ENCODE measurements at regions not wholly inside any gene's neighbourhood (a gene's known extent, or its start where the extent isn't known, plus 50 kb on each side); places are given as distances from the start of the nearest gene placed in this dataset.
"Not testable (repeated sequence)": the region's sequence is repeated elsewhere in the genome, so short reads cannot be mapped to it uniquely, and the experiment has no call there.

DNA sequence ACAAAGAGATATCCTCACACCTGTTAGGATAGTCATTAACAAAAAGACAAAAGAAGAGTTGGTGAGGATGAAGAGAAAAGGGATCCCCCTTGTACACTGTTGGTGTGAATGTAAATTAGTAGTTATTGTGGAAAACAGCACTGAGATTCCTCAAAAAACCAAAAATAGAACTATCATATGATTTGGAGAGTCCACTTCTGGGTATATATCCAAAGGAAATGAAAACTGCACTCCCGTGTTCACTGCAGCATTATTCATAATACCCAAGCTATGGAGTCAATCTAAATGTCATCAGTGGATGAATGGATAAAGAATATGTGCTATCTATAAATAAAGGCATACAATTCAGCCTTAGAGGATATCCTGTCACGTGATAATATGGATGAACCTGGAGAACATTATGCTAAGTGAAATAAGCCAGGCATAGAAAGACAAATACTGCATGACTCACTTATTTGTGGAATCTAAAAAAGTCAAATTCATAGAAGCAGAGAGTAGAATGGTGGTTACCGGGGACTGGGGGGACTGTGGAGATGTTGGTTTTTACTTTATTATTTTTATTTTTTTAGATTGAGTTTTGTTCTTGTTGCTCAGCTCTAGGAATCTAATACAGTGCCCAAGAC, 114.6 kb upstream of the PABPC3 start:
- intact Hi-C loops (cut with micrococcal nuclease); H3K9me3 Mint-ChIP-seq; H3K27ac Mint-ChIP-seq; H3K4me3 Mint-ChIP-seq; H3K4me1 Mint-ChIP-seq (ENCODE audit: low read depth); H3K36me3 Mint-ChIP-seq (ENCODE audit: low read depth); DNase-seq (ENCODE audit: low spot score): not testable (repeated sequence)
- peaks cover 21% of the 10 kb centered on the region for H3K27me3 Mint-ChIP-seq (ENCODE audit: insufficient read depth)

GRCh38 chr13:24982333-24982999, 113.5 kb upstream of the PABPC3 start:
- no peak overlapping the region for H3K4me3 Mint-ChIP-seq
- DNase-seq (ENCODE audit: low spot score), result no peak
- no peaks in the 10 kb centered on the region for H3K9me3 Mint-ChIP-seq
- no peaks in the 10 kb centered on the region for H3K36me3 Mint-ChIP-seq (ENCODE audit: low read depth)
- intact Hi-C loops (cut with micrococcal nuclease), result no loop called here
- H3K27ac Mint-ChIP-seq, result no peak overlapping the region
- H3K27me3 Mint-ChIP-seq (ENCODE audit: insufficient read depth), result peaks cover 21% of the 10 kb centered on the region
- no peaks in the 10 kb centered on the region for H3K4me1 Mint-ChIP-seq (ENCODE audit: low read depth)

- no peaks in the 10 kb centered on the region for H3K4me1 Mint-ChIP-seq (ENCODE audit: low read depth)
- no peak overlapping the region for H3K4me3 Mint-ChIP-seq
- H3K27me3 Mint-ChIP-seq (ENCODE audit: insufficient read depth), result peaks cover 21% of the 10 kb centered on the region
- no peak overlapping the region for H3K27ac Mint-ChIP-seq
- no peaks in the 10 kb centered on the region for H3K36me3 Mint-ChIP-seq (ENCODE audit: low read depth)
- H3K9me3 Mint-ChIP-seq, result no peaks in the 10 kb centered on the region
- intact Hi-C loops (cut with micrococcal nuclease), result no loop called here
- no peak for DNase-seq (ENCODE audit: low spot score)
These were observed 112.8 kb upstream of the PABPC3 start for GRCh38 chr13:24983094-24983493.

DNA sequence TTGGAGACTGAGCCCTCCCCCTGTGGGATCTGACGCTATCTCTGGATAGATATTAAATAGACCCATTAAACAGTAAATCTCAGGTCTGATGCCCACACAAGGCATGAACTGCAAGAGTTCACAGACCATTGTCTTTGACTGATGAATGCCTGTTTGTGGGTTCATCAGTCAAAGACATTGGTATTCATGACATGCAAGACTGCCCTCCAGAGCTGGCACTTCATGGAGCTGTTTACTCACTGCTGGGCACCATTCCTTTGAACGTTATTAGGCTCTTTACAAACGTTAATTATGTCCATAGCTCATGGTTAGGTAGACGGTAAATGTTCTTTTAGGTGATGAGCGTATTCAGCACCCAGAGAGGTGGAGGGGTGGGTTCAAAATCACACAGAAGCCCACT, 111.8 kb upstream of the PABPC3 start:
- intact Hi-C loops (cut with micrococcal nuclease), result no loop called here
- Mint-ChIP-seq H3K27me3 (ENCODE audit: insufficient read depth) (peaks cover 28% of the 10 kb centered on the region), H3K36me3 (ENCODE audit: low read depth) (no peaks in the 10 kb centered on the region), H3K27ac (no peak overlapping the region), H3K9me3 (no peaks in the 10 kb centered on the region), H3K4me1 (ENCODE audit: low read depth) (no peaks in the 10 kb centered on the region), H3K4me3 (no peak overlapping the region)
- DNase-seq (ENCODE audit: low spot score), result no peak

DNA sequence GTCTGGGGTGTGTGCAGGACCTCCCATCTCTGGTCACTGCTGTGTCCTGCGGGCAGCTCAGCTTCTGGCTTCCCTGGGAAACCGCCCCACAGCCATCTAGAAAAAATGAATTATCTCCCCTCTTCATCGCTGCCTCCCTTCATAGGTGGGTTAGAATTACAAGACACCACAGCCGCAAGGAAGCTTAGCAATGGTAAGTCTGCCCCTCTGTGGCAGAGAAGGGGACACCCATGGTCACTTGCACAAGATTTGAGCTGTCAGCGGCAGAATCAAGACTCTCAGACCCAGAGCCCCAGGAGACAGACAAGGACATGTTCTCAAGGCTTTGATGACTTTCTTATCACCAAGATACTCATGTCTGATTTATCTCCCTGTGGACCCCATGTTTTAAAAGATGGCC, 110.8 kb upstream of the PABPC3 start:
- no peak overlapping the region for H3K27ac Mint-ChIP-seq
- DNase-seq (ENCODE audit: low spot score), result no peak
- peaks cover 27% of the 10 kb centered on the region for H3K27me3 Mint-ChIP-seq (ENCODE audit: insufficient read depth)
- H3K9me3 Mint-ChIP-seq, result no peaks in the 10 kb centered on the region
- H3K36me3 Mint-ChIP-seq (ENCODE audit: low read depth), result no peaks in the 10 kb centered on the region
- intact Hi-C loops (cut with micrococcal nuclease), result no loop called here
- H3K4me1 Mint-ChIP-seq (ENCODE audit: low read depth), result no peaks in the 10 kb centered on the region
- H3K4me3 Mint-ChIP-seq, result no peak overlapping the region

GRCh38 chr13:24985896-24986295, 110.0 kb upstream of the PABPC3 start:
- Mint-ChIP-seq H3K4me3 (no peak overlapping the region), H3K9me3 (no peaks in the 10 kb centered on the region), H3K4me1 (ENCODE audit: low read depth) (no peaks in the 10 kb centered on the region), H3K27me3 (ENCODE audit: insufficient read depth) (peaks cover 27% of the 10 kb centered on the region), H3K27ac (no peak overlapping the region), H3K36me3 (ENCODE audit: low read depth) (no peaks in the 10 kb centered on the region)
- DNase-seq (ENCODE audit: low spot score), result no peak
- intact Hi-C loops (cut with micrococcal nuclease), result no loop called here

- DNase-seq (ENCODE audit: low spot score), result no peak
- Mint-ChIP-seq H3K9me3 (no peaks in the 10 kb centered on the region), H3K4me1 (ENCODE audit: low read depth) (no peaks in the 10 kb centered on the region), H3K27ac (no peak overlapping the region), H3K27me3 (ENCODE audit: insufficient read depth) (peaks cover 35% of the 10 kb centered on the region), H3K4me3 (no peak overlapping the region), H3K36me3 (ENCODE audit: low read depth) (no peaks in the 10 kb centered on the region)
- intact Hi-C loops (cut with micrococcal nuclease), result no loop called here
These were observed 109.1 kb upstream of the PABPC3 start for GRCh38 chr13:24986826-24987225.

DNA sequence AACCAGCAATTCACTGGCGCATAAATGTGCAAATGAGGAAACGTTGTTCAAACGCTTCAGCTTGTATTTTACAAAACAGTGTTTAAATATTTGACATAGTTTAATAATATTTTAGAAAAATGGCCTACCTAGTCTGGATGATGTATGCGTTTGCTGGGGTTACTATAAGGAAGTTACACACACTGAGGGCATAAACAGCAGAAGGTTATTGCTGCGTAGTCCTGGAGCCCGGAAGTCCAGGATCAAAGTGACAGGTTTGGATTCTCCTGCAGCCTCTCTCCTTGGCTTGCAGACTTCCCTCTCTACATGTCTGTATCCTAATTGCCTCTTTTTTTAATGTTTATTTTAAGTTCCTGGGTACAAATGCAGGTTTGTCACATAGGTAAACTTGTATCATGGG, 106.0 kb upstream of the PABPC3 start:
- DNase-seq (ENCODE audit: low spot score); H3K36me3 Mint-ChIP-seq (ENCODE audit: low read depth); H3K9me3 Mint-ChIP-seq; intact Hi-C loops (cut with micrococcal nuclease); H3K27ac Mint-ChIP-seq; H3K4me3 Mint-ChIP-seq; H3K4me1 Mint-ChIP-seq (ENCODE audit: low read depth): not testable (repeated sequence)
- peaks cover 36% of the 10 kb centered on the region for H3K27me3 Mint-ChIP-seq (ENCODE audit: insufficient read depth)

- peaks cover 31% of the 10 kb centered on the region for H3K27me3 Mint-ChIP-seq (ENCODE audit: insufficient read depth)
- H3K4me1 Mint-ChIP-seq (ENCODE audit: low read depth); H3K9me3 Mint-ChIP-seq; H3K4me3 Mint-ChIP-seq; intact Hi-C loops (cut with micrococcal nuclease); DNase-seq (ENCODE audit: low spot score); H3K36me3 Mint-ChIP-seq (ENCODE audit: low read depth); H3K27ac Mint-ChIP-seq: not testable (repeated sequence)
These were observed 103.0 kb upstream of the PABPC3 start for GRCh38 chr13:24992946-24993345.

DNA sequence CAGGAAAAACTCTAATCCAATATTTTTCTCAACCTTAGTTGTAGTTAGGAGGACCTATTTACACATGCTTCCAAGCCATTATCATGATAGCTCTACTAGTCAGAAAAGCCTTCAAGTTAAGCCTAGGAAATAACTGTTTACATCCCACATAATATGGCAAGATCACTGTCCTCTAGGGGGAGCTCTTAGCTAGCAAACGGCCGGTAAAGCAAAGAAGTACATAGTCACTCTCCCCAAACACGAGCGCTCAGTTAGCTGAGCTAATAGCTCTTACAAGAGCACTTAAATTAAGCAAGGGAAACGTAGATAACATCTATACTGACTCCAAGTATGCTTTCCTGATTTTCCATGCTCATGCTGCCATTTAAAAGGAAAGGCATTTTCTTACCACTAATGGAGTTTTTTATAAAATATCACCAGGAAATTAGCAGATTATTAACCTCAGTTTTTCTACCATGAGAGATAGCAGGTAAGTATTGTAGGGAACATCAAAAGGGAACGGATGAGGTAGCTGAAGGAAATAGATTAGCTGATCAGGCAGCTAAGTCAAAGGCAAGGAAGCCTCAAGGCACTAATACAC, 100.6 kb upstream of the PABPC3 start:
- peak; percentile 42 for DNase-seq (ENCODE audit: low spot score)
- Mint-ChIP-seq H3K27ac (no peak overlapping the region), H3K4me3 (no peak overlapping the region), H3K36me3 (ENCODE audit: low read depth) (no peaks in the 10 kb centered on the region), H3K9me3 (no peaks in the 10 kb centered on the region), H3K4me1 (ENCODE audit: low read depth) (peaks cover 4% of the 10 kb centered on the region), H3K27me3 (ENCODE audit: insufficient read depth) (peaks cover 20% of the 10 kb centered on the region)
- intact Hi-C loops (cut with micrococcal nuclease), result loop anchor here (1.0 kb wide), 3 partner anchors 42 to 380 kb away; no protein-coding TSS in a partner anchor

GRCh38 chr13:24997367-24997967, 98.5 kb upstream of the PABPC3 start:
- Mint-ChIP-seq H3K36me3 (ENCODE audit: low read depth) (no peaks in the 10 kb centered on the region), H3K4me1 (ENCODE audit: low read depth) (peaks cover 4% of the 10 kb centered on the region), H3K27ac (no peak overlapping the region), H3K4me3 (no peak overlapping the region), H3K9me3 (no peaks in the 10 kb centered on the region), H3K27me3 (ENCODE audit: insufficient read depth) (peaks cover 25% of the 10 kb centered on the region)
- no peak for DNase-seq (ENCODE audit: low spot score)
- intact Hi-C loops (cut with micrococcal nuclease), result no loop called here

GRCh38 chr13:24998433-24998832, 97.5 kb upstream of the PABPC3 start:
- H3K4me1 Mint-ChIP-seq (ENCODE audit: low read depth), result peaks cover 4% of the 10 kb centered on the region
- intact Hi-C loops (cut with micrococcal nuclease), result no loop called here
- H3K36me3 Mint-ChIP-seq (ENCODE audit: low read depth), result no peaks in the 10 kb centered on the region
- H3K27ac Mint-ChIP-seq, result no peak overlapping the region
- no peak for DNase-seq (ENCODE audit: low spot score)
- H3K27me3 Mint-ChIP-seq (ENCODE audit: insufficient read depth), result peaks cover 33% of the 10 kb centered on the region
- H3K9me3 Mint-ChIP-seq, result no peaks in the 10 kb centered on the region
- H3K4me3 Mint-ChIP-seq, result no peak overlapping the region

DNA sequence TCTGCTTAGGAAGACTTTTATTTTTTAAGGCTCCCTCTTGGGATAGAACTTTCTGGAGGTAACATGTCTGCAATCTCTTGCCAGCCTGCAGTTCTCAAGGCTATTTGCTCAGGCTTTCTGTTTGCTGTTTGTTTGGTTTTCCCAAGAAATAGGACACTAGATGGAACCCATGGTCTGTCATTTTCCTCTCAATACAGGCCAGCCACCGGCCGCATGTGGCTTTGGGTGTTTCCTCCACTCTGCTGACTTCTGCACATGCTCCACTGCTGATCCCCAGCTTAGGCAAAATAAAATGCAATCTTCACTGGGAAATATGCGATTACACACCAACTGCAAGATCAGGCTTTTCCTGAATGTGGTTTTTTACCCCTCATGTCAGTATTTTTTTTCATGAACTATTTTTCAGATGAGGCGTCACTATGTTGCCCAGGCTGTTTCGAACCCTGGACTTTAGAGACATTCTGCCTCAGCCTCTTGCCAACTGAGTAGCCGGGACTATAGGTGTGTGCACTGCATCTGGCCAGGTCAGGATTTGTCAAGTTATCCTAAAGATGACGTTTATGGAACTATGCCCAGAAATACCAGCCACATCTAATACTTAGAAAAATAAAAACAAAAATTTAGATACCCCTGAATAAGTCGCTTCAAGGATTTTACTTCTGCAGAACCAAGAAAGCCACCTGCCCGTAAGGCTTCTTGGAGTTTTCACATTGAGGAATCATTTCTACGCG, 94.3 kb upstream of the PABPC3 start:
- no peak overlapping the region for H3K4me3 Mint-ChIP-seq
- no peak for DNase-seq (ENCODE audit: low spot score)
- no peak overlapping the region for H3K27ac Mint-ChIP-seq
- intact Hi-C loops (cut with micrococcal nuclease), result no loop called here
- peaks cover 44% of the 10 kb centered on the region for H3K27me3 Mint-ChIP-seq (ENCODE audit: insufficient read depth)
- no peaks in the 10 kb centered on the region for H3K9me3 Mint-ChIP-seq
- no peaks in the 10 kb centered on the region for H3K36me3 Mint-ChIP-seq (ENCODE audit: low read depth)
- H3K4me1 Mint-ChIP-seq (ENCODE audit: low read depth), result peaks cover 5% of the 10 kb centered on the region
